ENCODE measurements at regions not wholly inside any gene's neighbourhood (a gene's known extent, or its start where the extent isn't known, plus 50 kb on each side); places are given as distances from the start of the nearest gene placed in this dataset.
A peak's percentile ranks its signal among the peaks of the same experiment; 100 is the strongest.
"Not testable (repeated sequence)": the region's sequence is repeated elsewhere in the genome, so short reads cannot be mapped to it uniquely, and the experiment has no call there.

GRCh38 chr20:41716436-41716835 lies 98.3 kb upstream of the CHD6 start:
- no peak for DNase-seq

GRCh38 chr20:41715526-41715925 lies 97.3 kb upstream of the CHD6 start:
- DNase-seq: no peak

GRCh38 chr20:41714030-41714429 lies 95.9 kb upstream of the CHD6 start:
- DNase-seq: no peak

GRCh38 chr20:41704896-41705295 lies 86.7 kb upstream of the CHD6 start:
- DNase-seq: no peak

GRCh38 chr20:41702647-41703046 lies 84.5 kb upstream of the CHD6 start:
- no peak for DNase-seq

GRCh38 chr20:41701588-41702348 lies 83.6 kb upstream of the CHD6 start:
- no peak for DNase-seq

- not testable (repeated sequence) for DNase-seq
Observed at GRCh38 chr20:41699673-41700072, 81.5 kb upstream of the CHD6 start.

- DNase-seq: peak; percentile 78
Observed at GRCh38 chr20:41697861-41698559, 79.8 kb upstream of the CHD6 start.

GRCh38 chr20:41696428-41696827 lies 78.3 kb upstream of the CHD6 start:
- DNase-seq: no peak

- no peak for DNase-seq
Observed at GRCh38 chr20:41694796-41695195, 76.6 kb upstream of the CHD6 start.

GRCh38 chr20:41693136-41693979 lies 75.2 kb upstream of the CHD6 start:
- DNase-seq: peak; percentile 94

- DNase-seq: peak; percentile 73
Observed at GRCh38 chr20:41692479-41693135, 74.4 kb upstream of the CHD6 start.

- no peak for DNase-seq
Observed at GRCh38 chr20:41691443-41691842, 73.3 kb upstream of the CHD6 start.

GRCh38 chr20:41690702-41691101 lies 72.5 kb upstream of the CHD6 start:
- no peak for DNase-seq

- DNase-seq: no peak
Observed at GRCh38 chr20:41686961-41687360, 68.8 kb upstream of the CHD6 start.

GRCh38 chr20:41685145-41685544 lies 67.0 kb upstream of the CHD6 start:
- DNase-seq: not testable (repeated sequence)

GRCh38 chr20:41678799-41679198 lies 60.6 kb upstream of the CHD6 start:
- DNase-seq: no peak

GRCh38 chr20:41672282-41672681 lies 54.1 kb upstream of the CHD6 start:
- no peak for DNase-seq

- DNase-seq: peak; percentile 20
Observed at GRCh38 chr20:41671143-41671542, 53.0 kb upstream of the CHD6 start.

- no peak for DNase-seq
Observed at GRCh38 chr20:41670631-41671030, 52.5 kb upstream of the CHD6 start.

- no peak for DNase-seq
Observed at GRCh38 chr20:41669708-41670263, 51.6 kb upstream of the CHD6 start.

- no peak for DNase-seq
Observed at GRCh38 chr20:41668057-41668749, 50.0 kb upstream of the CHD6 start.

Measured in NCI-H510A treated with DMSO at 0.1 percent for 48 hours (cell line).